ENCODE measurements at regions not wholly inside any gene's neighbourhood (a gene's known extent, or its start where the extent isn't known, plus 50 kb on each side); places are given as distances from the start of the nearest gene placed in this dataset.

- TF ChIP-seq POLR2AphosphoS5 (IDR thresholded peaks at IDR 0.05; ENCODE audit: borderline replicate concordance, low read depth, low read length), result no peak
- no peak for TF ChIP-seq EZH2 (IDR thresholded peaks at IDR 0.05)
Measured at GRCh38 chr3:177346878-177347277, 149.6 kb upstream of the TBL1XR1 start.

All from SK-N-MC (cell line).